ENCODE measurements at regions not wholly inside any gene's neighbourhood (a gene's known extent, or its start where the extent isn't known, plus 50 kb on each side); places are given as distances from the start of the nearest gene placed in this dataset.

DNA sequence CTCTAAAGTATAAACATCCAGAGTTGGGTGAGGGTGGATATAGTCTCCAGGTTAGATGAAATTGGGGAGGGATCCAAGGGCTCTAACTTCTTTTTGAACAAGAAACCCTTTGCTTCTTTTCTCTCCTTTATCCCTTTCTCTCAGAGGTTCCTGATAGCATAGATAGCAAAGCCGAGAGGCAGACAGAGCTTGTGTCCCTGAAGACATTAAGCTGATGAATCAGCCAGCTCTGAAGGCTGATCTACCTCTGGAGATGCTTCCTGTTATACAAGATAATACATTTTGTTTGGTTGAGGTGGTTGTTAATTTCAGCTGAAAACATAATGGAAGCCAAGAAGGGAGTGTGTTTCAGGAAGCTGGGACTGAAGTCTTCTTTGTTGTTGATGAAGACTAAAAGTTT is 193.2 kb downstream of the PDCD6IP start:
- no peaks in the 10 kb centered on the region for H3K79me2 ChIP-seq (replicated peaks; ENCODE audit: insufficient read depth)
- 0 out of 2 replicates have a peak, but pooled peaks cover 8% of the 10 kb centered on the region for H3K9me2 ChIP-seq (ENCODE audit: insufficient read depth)
- no peaks in the 10 kb centered on the region for H3K36me3 ChIP-seq (ENCODE audit: insufficient read depth)
- H3K4me2 ChIP-seq, result no peak overlapping the region
- no peaks in the 10 kb centered on the region for H3K27me3 ChIP-seq (ENCODE audit: insufficient read depth)
- H3K27ac ChIP-seq (ENCODE audit: low read depth), result no peak overlapping the region
- peaks cover 14% of the 10 kb centered on the region for H3K36me3 Mint-ChIP-seq (ENCODE audit: low read depth)
- DNase-seq (ENCODE audit: low spot score) (no peak), ATAC-seq (no peak)
- H3K27me3 Mint-ChIP-seq (ENCODE audit: insufficient read depth, low read depth, poor library complexity), result no peaks in the 10 kb centered on the region
- H3K4me1 ChIP-seq (ENCODE audit: insufficient read depth), result no peaks in the 10 kb centered on the region
- TF ChIP-seq REST (IDR thresholded peaks at IDR 0.05; ENCODE audit: unreplicated experiment) (no peak), JUNB (IDR thresholded peaks at IDR 0.05; ENCODE audit: unreplicated experiment) (no peak), ZNF331 (CRISPR knock-in tag; IDR thresholded peaks at IDR 0.05; ENCODE audit: low read depth) (no peak)
- TF ChIP-seq, protein P1, sequence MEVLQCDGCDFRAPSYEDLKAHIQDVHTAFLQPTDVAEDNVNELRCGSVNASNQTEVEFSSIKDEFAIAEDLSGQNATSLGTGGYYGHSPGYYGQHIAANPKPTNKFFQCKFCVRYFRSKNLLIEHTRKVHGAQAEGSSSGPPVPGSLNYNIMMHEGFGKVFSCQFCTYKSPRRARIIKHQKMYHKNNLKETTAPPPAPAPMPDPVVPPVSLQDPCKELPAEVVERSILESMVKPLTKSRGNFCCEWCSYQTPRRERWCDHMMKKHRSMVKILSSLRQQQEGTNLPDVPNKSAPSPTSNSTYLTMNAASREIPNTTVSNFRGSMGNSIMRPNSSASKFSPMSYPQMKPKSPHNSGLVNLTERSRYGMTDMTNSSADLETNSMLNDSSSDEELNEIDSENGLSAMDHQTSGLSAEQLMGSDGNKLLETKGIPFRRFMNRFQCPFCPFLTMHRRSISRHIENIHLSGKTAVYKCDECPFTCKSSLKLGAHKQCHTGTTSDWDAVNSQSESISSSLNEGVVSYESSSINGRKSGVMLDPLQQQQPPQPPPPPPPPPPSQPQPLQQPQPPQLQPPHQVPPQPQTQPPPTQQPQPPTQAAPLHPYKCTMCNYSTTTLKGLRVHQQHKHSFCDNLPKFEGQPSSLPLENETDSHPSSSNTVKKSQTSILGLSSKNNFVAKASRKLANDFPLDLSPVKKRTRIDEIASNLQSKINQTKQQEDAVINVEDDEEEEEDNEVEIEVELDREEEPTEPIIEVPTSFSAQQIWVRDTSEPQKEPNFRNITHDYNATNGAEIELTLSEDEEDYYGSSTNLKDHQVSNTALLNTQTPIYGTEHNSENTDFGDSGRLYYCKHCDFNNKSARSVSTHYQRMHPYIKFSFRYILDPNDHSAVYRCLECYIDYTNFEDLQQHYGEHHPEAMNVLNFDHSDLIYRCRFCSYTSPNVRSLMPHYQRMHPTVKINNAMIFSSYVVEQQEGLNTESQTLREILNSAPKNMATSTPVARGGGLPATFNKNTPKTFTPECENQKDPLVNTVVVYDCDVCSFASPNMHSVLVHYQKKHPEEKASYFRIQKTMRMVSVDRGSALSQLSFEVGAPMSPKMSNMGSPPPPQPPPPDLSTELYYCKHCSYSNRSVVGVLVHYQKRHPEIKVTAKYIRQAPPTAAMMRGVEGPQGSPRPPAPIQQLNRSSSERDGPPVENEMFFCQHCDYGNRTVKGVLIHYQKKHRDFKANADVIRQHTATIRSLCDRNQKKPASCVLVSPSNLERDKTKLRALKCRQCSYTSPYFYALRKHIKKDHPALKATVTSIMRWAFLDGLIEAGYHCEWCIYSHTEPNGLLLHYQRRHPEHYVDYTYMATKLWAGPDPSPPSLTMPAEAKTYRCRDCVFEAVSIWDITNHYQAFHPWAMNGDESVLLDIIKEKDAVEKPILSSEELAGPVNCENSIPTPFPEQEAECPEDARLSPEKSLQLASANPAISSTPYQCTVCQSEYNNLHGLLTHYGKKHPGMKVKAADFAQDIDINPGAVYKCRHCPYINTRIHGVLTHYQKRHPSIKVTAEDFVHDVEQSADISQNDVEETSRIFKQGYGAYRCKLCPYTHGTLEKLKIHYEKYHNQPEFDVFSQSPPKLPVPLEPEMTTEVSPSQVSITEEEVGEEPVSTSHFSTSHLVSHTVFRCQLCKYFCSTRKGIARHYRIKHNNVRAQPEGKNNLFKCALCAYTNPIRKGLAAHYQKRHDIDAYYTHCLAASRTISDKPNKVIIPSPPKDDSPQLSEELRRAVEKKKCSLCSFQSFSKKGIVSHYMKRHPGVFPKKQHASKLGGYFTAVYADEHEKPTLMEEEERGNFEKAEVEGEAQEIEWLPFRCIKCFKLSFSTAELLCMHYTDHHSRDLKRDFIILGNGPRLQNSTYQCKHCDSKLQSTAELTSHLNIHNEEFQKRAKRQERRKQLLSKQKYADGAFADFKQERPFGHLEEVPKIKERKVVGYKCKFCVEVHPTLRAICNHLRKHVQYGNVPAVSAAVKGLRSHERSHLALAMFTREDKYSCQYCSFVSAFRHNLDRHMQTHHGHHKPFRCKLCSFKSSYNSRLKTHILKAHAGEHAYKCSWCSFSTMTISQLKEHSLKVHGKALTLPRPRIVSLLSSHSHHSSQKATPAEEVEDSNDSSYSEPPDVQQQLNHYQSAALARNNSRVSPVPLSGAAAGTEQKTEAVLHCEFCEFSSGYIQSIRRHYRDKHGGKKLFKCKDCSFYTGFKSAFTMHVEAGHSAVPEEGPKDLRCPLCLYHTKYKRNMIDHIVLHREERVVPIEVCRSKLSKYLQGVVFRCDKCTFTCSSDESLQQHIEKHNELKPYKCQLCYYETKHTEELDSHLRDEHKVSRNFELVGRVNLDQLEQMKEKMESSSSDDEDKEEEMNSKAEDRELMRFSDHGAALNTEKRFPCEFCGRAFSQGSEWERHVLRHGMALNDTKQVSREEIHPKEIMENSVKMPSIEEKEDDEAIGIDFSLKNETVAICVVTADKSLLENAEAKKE (CRISPR knock-in tag; IDR thresholded peaks at IDR 0.05), result no peak
- H2AFZ ChIP-seq, result no peak overlapping the region
- H3K4me1 Mint-ChIP-seq, result peaks cover 4% of the 10 kb centered on the region
- no peak overlapping the region for H3K4me3 Mint-ChIP-seq
- no peak overlapping the region for H3K4me3 ChIP-seq
- H4K20me1 ChIP-seq (replicated peaks; ENCODE audit: insufficient read depth), result no peaks in the 10 kb centered on the region
- no peak overlapping the region for H3K27ac Mint-ChIP-seq
- H3F3A ChIP-seq (replicated peaks; ENCODE audit: low read depth), result no peaks in the 10 kb centered on the region
- H3K9me3 Mint-ChIP-seq, result peaks cover 32% of the 10 kb centered on the region

Data from GM23338 (cell line).